AG04449 (cell line): ENCODE measurements at regions not wholly inside any gene's neighbourhood (a gene's known extent, or its start where the extent isn't known, plus 50 kb on each side); places are given as distances from the start of the nearest gene placed in this dataset.

Source experiments
- CTCF ChIA-PET: fragments of 350-600 bp; formaldehyde crosslinking; extraction: SDS; loops from one replicate; lab custom pipeline; 2021; ENCODE audit warnings: antibody characterized with exemption; lab: Yijun Ruan, JAX
- POLR2A ChIA-PET: fragments of 400-600, 350-600 bp; formaldehyde crosslinking; extraction: SDS; loops from one replicate; lab custom pipeline; 2020; ENCODE audit warnings: antibody characterized with exemption, inconsistent platforms; lab: Yijun Ruan, JAX
- DNase-seq: peaks from one replicate; pipeline ENCODE4 v3.0.0-alpha.2; 2010; ENCODE audit warnings: low read depth, low spot score
- H3K4me3 ChIP-seq: 2 replicates; pipeline ENCODE4 v1.5.1; 2011; ENCODE audit warnings: low read depth, mild to moderate bottlenecking, control low read depth, low read length
- CTCF ChIP-seq: IDR thresholded peaks from one replicate; pipeline ENCODE4 v1.5.1; 2011; ENCODE audit warnings: mild to moderate bottlenecking, moderate library complexity, low read length, control low read depth, inconsistent platforms; ENCODE audit not compliant: insufficient read depth; ENCODE audit errors: missing control alignments

GRCh38 chr2:147525819-147526489 lies 318.9 kb upstream of the ACVR2A start:
- no peak for DNase-seq
- no peak for TF ChIP-seq CTCF
- no peak overlapping the region for H3K4me3 ChIP-seq
- POLR2A ChIA-PET, result no interaction called here
- CTCF ChIA-PET, result no interaction called here

- ChIA-PET POLR2A (no interaction called here), CTCF (no interaction called here)
- no peak for TF ChIP-seq CTCF
- no peak overlapping the region for H3K4me3 ChIP-seq
- no peak for DNase-seq
These were observed 319.9 kb upstream of the ACVR2A start for GRCh38 chr2:147524912-147525311.

- no peak for TF ChIP-seq CTCF
- ChIA-PET POLR2A (no interaction called here), CTCF (no interaction called here)
- H3K4me3 ChIP-seq, result no peak overlapping the region
- DNase-seq, result no peak
These were observed 321.4 kb upstream of the ACVR2A start for GRCh38 chr2:147523415-147523814.

GRCh38 chr2:147521936-147522335 lies 322.9 kb upstream of the ACVR2A start:
- no peak for TF ChIP-seq CTCF
- H3K4me3 ChIP-seq, result no peak overlapping the region
- CTCF ChIA-PET, result no interaction called here
- DNase-seq, result no peak
- POLR2A ChIA-PET, result no interaction called here

- no peak for DNase-seq
- CTCF ChIA-PET, result no interaction called here
- TF ChIP-seq CTCF, result no peak
- no peak overlapping the region for H3K4me3 ChIP-seq
- POLR2A ChIA-PET, result no interaction called here
These were observed 324.0 kb upstream of the ACVR2A start for GRCh38 chr2:147520817-147521216.

- ChIA-PET CTCF (no interaction called here), POLR2A (no interaction called here)
- no peak for TF ChIP-seq CTCF
- H3K4me3 ChIP-seq, result no peak overlapping the region
- DNase-seq, result no peak
These were observed 325.7 kb upstream of the ACVR2A start for GRCh38 chr2:147519178-147519577.
